CD4-positive, CD25-positive, alpha-beta regulatory T cell (primary cell): ENCODE measurements at regions not wholly inside any gene's neighbourhood (a gene's known extent, or its start where the extent isn't known, plus 50 kb on each side); places are given as distances from the start of the nearest gene placed in this dataset.

Experiments used
- ATAC-seq, 2 donors: fragments of 150-1000 bp; cut with Tn5 transposase; one replicate each; pipeline ENCODE4 v1.10.0; 2021; ENCODE audit warnings: low read depth in 2 of 2, moderate number of reproducible peaks in 2 of 2, moderate library complexity in 1 of 2
- DNase-seq, 3 donors: peaks; one replicate each; pipeline versions ENCODE4 v3.0.0 to v3.0.0-alpha.2; 2012 to 2022; ENCODE audit warnings: mixed read lengths in 1 of 3
- H3K27ac ChIP-seq: one replicate; pipeline ENCODE4 v1.7.0; 2013; ENCODE audit warnings: mild to moderate bottlenecking, low read length; ENCODE audit not compliant: insufficient read depth, poor library complexity, severe bottlenecking
- H3K27me3 ChIP-seq: one replicate; pipeline ENCODE4 v1.7.0; 2013; ENCODE audit warnings: low read length; ENCODE audit not compliant: control insufficient read depth, insufficient read depth
- H3K36me3 ChIP-seq: one replicate; pipeline ENCODE4 v1.7.0; 2013; ENCODE audit warnings: mild to moderate bottlenecking, low read length, moderate library complexity; ENCODE audit not compliant: control insufficient read depth, insufficient read depth
- H3K4me1 ChIP-seq: 2 replicates; pipeline ENCODE4 v1.7.0; 2013; ENCODE audit warnings: mild to moderate bottlenecking, low read length; ENCODE audit not compliant: insufficient read depth, control insufficient read depth, poor library complexity, severe bottlenecking
- H3K4me3 ChIP-seq: one replicate; pipeline ENCODE4 v1.7.0; 2013; ENCODE audit warnings: low read depth, mild to moderate bottlenecking, low read length, moderate library complexity
- H3K9me3 ChIP-seq, 2 experiments: 1 replicate in 1 of 2; 2 replicates in 1 of 2; pipeline ENCODE4 v1.7.0; 2013; ENCODE audit warnings: low read length in 2 of 2, mild to moderate bottlenecking in 1 of 2, moderate library complexity in 1 of 2; ENCODE audit not compliant: control insufficient read depth in 2 of 2
- H3K27ac Mint-ChIP-seq, 3 donors: one replicate each; pipeline ENCODE4 v1.8.0; 2020 to 2022; ENCODE audit warnings: mild to moderate bottlenecking in 3 of 3, mixed read lengths in 3 of 3, moderate library complexity in 2 of 3
- H3K27me3 Mint-ChIP-seq: one replicate; pipeline ENCODE4 v1.8.0; 2022; ENCODE audit warnings: mild to moderate bottlenecking, mixed read lengths
- H3K36me3 Mint-ChIP-seq: one replicate; pipeline ENCODE4 v1.8.0; 2020; ENCODE audit warnings: mixed read lengths
- H3K4me1 Mint-ChIP-seq, 4 donors: one replicate each; pipeline ENCODE4 v1.8.0; 2020 to 2022; ENCODE audit warnings: mixed read lengths in 4 of 4, mild to moderate bottlenecking in 1 of 4
- H3K4me3 Mint-ChIP-seq, 4 donors: one replicate each; pipeline ENCODE4 v1.8.0; 2020 to 2022; ENCODE audit warnings: mild to moderate bottlenecking in 4 of 4, mixed read lengths in 4 of 4, moderate library complexity in 3 of 4
- H3K9me3 Mint-ChIP-seq, 7 donors: one replicate each; pipeline ENCODE4 v1.8.0; 2020 to 2022; ENCODE audit warnings: mixed read lengths in 7 of 7, mild to moderate bottlenecking in 3 of 7, moderate library complexity in 2 of 7

DNA sequence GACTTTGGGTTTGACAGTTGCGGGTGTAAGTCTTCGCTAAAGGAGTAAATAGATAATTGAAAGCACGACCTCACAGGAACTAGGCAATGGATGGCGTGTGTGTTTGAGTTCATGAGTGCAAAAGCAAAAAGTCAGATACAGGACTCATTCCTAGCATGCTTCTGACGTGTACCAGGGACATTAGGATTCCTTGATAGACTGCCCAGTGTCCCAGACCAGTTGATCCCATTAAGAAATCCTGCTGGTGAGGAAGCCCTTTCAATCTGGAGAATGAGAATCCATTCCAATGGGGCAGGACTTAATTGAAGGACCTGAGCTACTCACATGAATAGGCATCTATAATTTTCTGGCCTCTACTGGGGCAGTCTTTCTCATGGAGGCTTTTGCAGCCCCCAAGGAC lies 235.4 kb downstream of the RAD51AP2 start:
- Histone ChIP-seq H3K9me3 (no peaks in the 10 kb centered on the region), H3K27ac (no peak overlapping the region), H3K36me3 (no peaks in the 10 kb centered on the region), H3K4me3 (no peak overlapping the region), H3K27me3 (no peaks in the 10 kb centered on the region), H3K4me1 (no peaks in the 10 kb centered on the region)
- H3K36me3 Mint-ChIP-seq, result no peaks in the 10 kb centered on the region
- H3K9me3 Mint-ChIP-seq, result peaks cover 0 to 12% (median 8%) of the 10 kb centered on the region in 7 donors
- ATAC-seq (no peak), DNase-seq (no peak)
- no peaks in the 10 kb centered on the region for H3K4me1 Mint-ChIP-seq
- no peak overlapping the region for H3K27ac Mint-ChIP-seq
- H3K27me3 Mint-ChIP-seq, result no peaks in the 10 kb centered on the region
- H3K4me3 Mint-ChIP-seq, result no peak overlapping the region

DNA sequence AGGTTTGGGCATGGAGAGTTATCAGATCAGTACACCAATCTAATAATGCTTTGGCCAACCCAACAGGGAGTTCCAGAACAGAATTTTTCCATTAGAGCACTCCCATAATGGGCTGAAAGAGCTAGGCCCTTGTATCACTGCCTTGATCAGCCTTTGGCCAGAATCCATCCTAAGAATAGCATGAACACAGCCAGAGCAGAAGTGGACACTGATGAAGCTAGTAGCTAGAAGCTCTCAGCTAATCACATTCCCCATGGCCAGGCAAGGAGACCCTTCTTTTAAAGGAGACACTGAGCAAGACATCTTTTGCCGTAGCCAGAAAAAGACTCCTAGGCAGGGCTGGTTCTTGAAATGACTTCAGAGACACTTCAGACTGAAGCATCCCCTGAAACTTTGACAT lies 236.0 kb downstream of the RAD51AP2 start:
- Histone ChIP-seq H3K4me1 (no peaks in the 10 kb centered on the region), H3K9me3 (no peaks in the 10 kb centered on the region), H3K27me3 (no peaks in the 10 kb centered on the region), H3K36me3 (no peaks in the 10 kb centered on the region), H3K27ac (no peak overlapping the region), H3K4me3 (no peak overlapping the region)
- Mint-ChIP-seq H3K4me1 (no peaks in the 10 kb centered on the region), H3K9me3 (peaks cover 0 to 12% (median 8%) of the 10 kb centered on the region in 7 donors), H3K27ac (no peak overlapping the region), H3K4me3 (no peak overlapping the region), H3K36me3 (no peaks in the 10 kb centered on the region), H3K27me3 (no peaks in the 10 kb centered on the region)
- ATAC-seq (no peak), DNase-seq (no peak)

DNA sequence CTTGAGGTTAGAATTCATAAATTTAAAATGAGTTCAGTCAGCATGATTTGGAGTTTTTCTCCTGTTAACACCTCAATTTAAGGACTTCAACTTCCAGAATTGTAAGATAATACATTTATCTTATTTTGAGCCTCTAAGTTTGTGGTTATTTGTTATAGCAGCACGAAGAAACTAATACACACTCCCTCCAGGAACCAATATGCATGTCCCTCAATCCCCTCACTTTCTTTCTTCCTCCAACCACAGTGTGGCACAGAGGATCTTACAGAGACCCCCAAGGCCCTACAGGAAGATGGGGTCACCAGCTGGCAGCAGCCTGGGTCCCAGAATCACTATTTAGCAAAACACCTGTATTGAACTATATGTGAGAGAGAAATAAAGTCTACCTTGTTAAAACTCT lies 242.0 kb downstream of the RAD51AP2 start:
- no peak overlapping the region for H3K4me3 ChIP-seq
- H3K36me3 Mint-ChIP-seq, result no peaks in the 10 kb centered on the region
- H3K27ac ChIP-seq, result no peak overlapping the region
- H3K4me1 Mint-ChIP-seq, result no peaks in the 10 kb centered on the region
- no peaks in the 10 kb centered on the region for H3K4me1 ChIP-seq
- no peak overlapping the region for H3K27ac Mint-ChIP-seq
- DNase-seq (no peak), ATAC-seq (no peak)
- peaks cover 0 to 14% (median 7%) of the 10 kb centered on the region in 7 donors for H3K9me3 Mint-ChIP-seq
- no peaks in the 10 kb centered on the region for H3K27me3 ChIP-seq
- no peak overlapping the region for H3K4me3 Mint-ChIP-seq
- no peaks in the 10 kb centered on the region for H3K9me3 ChIP-seq
- H3K27me3 Mint-ChIP-seq, result no peaks in the 10 kb centered on the region
- H3K36me3 ChIP-seq, result no peaks in the 10 kb centered on the region

DNA sequence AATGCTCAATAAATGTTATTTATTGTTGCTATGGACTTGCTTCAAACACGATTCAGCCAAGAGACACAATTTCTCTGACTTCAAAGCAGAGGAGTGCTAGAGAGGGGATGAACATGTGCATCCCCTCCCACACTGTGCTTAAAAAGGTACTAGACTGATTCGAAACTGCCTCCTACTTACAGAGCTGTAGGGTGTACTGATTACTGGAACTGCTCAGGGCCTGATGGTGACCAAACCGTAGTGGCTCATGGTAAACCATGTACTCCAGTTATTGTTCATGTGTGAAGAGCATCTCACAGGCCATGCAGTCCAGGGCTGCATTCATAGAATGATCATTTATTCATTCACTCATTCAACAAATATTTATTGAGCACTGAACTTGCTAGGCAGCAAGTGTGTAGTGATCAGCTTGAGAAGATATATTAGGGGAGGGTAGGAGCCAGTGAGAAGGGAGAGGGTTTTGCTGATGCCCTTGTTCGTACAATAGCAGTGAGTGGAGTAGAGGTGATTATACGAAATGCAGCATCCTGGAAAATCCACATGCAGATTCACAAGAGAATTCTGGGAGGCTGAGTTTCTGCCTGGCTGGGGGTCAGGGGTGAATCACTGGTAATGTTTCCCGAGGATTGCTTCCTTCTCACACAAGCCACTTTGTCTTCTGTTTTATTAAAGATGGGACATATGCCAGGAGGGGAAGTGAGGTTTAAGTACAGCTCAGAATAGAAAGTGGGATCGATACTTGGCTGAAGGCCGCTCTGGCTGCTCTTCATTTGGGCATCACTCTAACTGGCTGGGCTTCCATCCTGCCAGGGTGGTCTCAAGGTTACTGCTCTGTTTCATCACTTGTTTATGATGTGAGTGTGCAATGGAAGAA lies 245.4 kb downstream of the RAD51AP2 start:
- DNase-seq, result no peak
- H3K4me1 ChIP-seq, result no peaks in the 10 kb centered on the region
- ATAC-seq, result no peak
- H3K27me3 ChIP-seq, result no peaks in the 10 kb centered on the region
- no peak overlapping the region for H3K27ac ChIP-seq
- no peaks in the 10 kb centered on the region for H3K9me3 ChIP-seq
- no peaks in the 10 kb centered on the region for H3K4me1 Mint-ChIP-seq
- no peak overlapping the region for H3K4me3 Mint-ChIP-seq
- peak overlapping the region in 1 of 3 donors; percentile 34 for H3K27ac Mint-ChIP-seq
- peaks cover 0 to 6% (median 4%) of the 10 kb centered on the region in 7 donors for H3K9me3 Mint-ChIP-seq
- H3K4me3 ChIP-seq, result no peak overlapping the region
- no peaks in the 10 kb centered on the region for H3K36me3 ChIP-seq
- no peaks in the 10 kb centered on the region for H3K27me3 Mint-ChIP-seq
- no peaks in the 10 kb centered on the region for H3K36me3 Mint-ChIP-seq

GRCh38 chr2:17272170-17272569 lies 246.1 kb downstream of the RAD51AP2 start:
- H3K4me3 Mint-ChIP-seq, result no peak overlapping the region

GRCh38 chr2:17271416-17271815 lies 246.8 kb downstream of the RAD51AP2 start:
- Histone ChIP-seq H3K4me3 (no peak overlapping the region), H3K27me3 (no peaks in the 10 kb centered on the region), H3K36me3 (no peaks in the 10 kb centered on the region), H3K4me1 (no peaks in the 10 kb centered on the region), H3K9me3 (no peaks in the 10 kb centered on the region), H3K27ac (no peak overlapping the region)
- Mint-ChIP-seq H3K4me1 (no peaks in the 10 kb centered on the region), H3K27ac (no peak overlapping the region), H3K9me3 (peaks cover 0 to 7% (median 3%) of the 10 kb centered on the region in 7 donors), H3K27me3 (no peaks in the 10 kb centered on the region), H3K36me3 (no peaks in the 10 kb centered on the region), H3K4me3 (no peak overlapping the region)
- no peak for DNase-seq
- no peak for ATAC-seq

More at GRCh38 chr2:17272170-17272569, 246.1 kb downstream of the RAD51AP2 start:
- DNase-seq (no peak), ATAC-seq (no peak)
- H3K4me1 Mint-ChIP-seq, result no peaks in the 10 kb centered on the region
- no peaks in the 10 kb centered on the region for H3K27me3 Mint-ChIP-seq
- no peaks in the 10 kb centered on the region for H3K36me3 Mint-ChIP-seq
- H3K27ac Mint-ChIP-seq, result no peak overlapping the region
- no peak overlapping the region for H3K27ac ChIP-seq
- H3K4me3 ChIP-seq, result no peak overlapping the region
- H3K27me3 ChIP-seq, result no peaks in the 10 kb centered on the region
- H3K36me3 ChIP-seq, result no peaks in the 10 kb centered on the region
- H3K4me1 ChIP-seq, result no peaks in the 10 kb centered on the region
- no peaks in the 10 kb centered on the region for H3K9me3 ChIP-seq
- peaks cover 0 to 7% (median 4%) of the 10 kb centered on the region in 7 donors for H3K9me3 Mint-ChIP-seq

DNA sequence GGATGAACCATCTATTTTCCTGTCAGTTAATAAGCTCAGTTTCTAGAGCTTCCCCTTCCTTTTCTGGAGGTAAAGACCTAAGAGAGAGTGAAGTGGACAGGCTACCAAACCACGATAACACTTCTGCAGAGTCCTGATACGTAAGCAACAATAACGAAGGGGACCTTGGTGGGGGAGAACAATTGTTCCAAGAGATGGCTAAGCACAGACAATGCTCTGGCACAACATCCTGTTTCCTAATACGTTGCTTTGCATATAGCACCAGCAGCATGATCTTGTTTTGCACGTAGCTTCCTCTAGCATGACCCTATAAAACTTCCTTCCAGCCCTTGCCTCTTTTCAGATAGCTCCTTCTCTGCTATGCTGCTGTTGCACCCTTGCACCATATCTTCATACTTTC lies 247.3 kb downstream of the RAD51AP2 start:
- Histone ChIP-seq H3K36me3 (no peaks in the 10 kb centered on the region), H3K27me3 (no peaks in the 10 kb centered on the region), H3K9me3 (no peaks in the 10 kb centered on the region), H3K27ac (no peak overlapping the region), H3K4me3 (no peak overlapping the region), H3K4me1 (no peaks in the 10 kb centered on the region)
- Mint-ChIP-seq H3K36me3 (no peaks in the 10 kb centered on the region), H3K27ac (no peak overlapping the region), H3K27me3 (no peaks in the 10 kb centered on the region), H3K9me3 (peaks cover 0 to 7% (median 2%) of the 10 kb centered on the region in 7 donors), H3K4me3 (no peak overlapping the region), H3K4me1 (no peaks in the 10 kb centered on the region)
- no peak for DNase-seq
- no peak for ATAC-seq

DNA sequence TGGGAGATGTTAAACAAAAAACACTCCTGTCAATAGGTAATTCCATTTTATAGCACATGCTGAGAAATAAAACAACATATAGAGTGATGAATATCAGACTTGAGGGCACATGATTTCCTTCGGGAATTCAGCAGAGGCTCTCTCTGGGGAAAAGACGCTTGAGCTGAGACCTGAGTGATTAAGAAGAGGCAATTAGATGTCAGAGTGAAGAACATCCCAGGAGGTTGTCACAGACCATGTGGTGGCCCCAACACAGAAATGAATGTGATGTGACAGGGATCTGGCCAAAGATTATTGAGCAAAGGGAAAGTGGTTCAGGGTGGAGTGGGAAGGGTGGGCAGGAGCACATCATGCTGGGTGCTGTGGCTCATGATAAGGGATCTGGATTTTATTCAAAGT lies 254.7 kb downstream of the RAD51AP2 start:
- Histone ChIP-seq H3K36me3 (no peaks in the 10 kb centered on the region), H3K4me3 (no peak overlapping the region), H3K4me1 (no peaks in the 10 kb centered on the region), H3K27ac (no peak overlapping the region), H3K9me3 (no peaks in the 10 kb centered on the region), H3K27me3 (no peaks in the 10 kb centered on the region)
- Mint-ChIP-seq H3K27ac (no peak overlapping the region), H3K9me3 (peaks cover 0 to 7% (median 2%) of the 10 kb centered on the region in 7 donors), H3K27me3 (no peaks in the 10 kb centered on the region), H3K4me3 (no peak overlapping the region), H3K4me1 (no peaks in the 10 kb centered on the region), H3K36me3 (no peaks in the 10 kb centered on the region)
- no peak for ATAC-seq
- no peak for DNase-seq
